ENCODE measurements at regions not wholly inside any gene's neighbourhood (a gene's known extent, or its start where the extent isn't known, plus 50 kb on each side); places are given as distances from the start of the nearest gene placed in this dataset.

GRCh38 chr18:39952816-39953215, 2002.2 kb upstream of the PIK3C3 start:
- Histone ChIP-seq H3K27ac (ENCODE audit: low read depth, low read length) (no peak overlapping the region), H3K36me3 (ENCODE audit: control insufficient read depth, low read length) (no peaks in the 10 kb centered on the region), H3K79me2 (ENCODE audit: control insufficient read depth, low read length) (no peaks in the 10 kb centered on the region), H3K9me2 (replicated peaks; ENCODE audit: control insufficient read depth, low read length) (no peaks in the 10 kb centered on the region), H3K4me3 (ENCODE audit: low read length) (no peak overlapping the region), H3K27me3 (ENCODE audit: control insufficient read depth, low read length) (no peaks in the 10 kb centered on the region), H4K20me1 (ENCODE audit: control insufficient read depth, insufficient read depth, low read depth, low read length) (no peaks in the 10 kb centered on the region), H3K4me2 (ENCODE audit: low read length) (no peak overlapping the region), H3F3A (ENCODE audit: control insufficient read depth, insufficient read depth) (no peaks in the 10 kb centered on the region), H3K4me1 (ENCODE audit: control insufficient read depth, low read length) (no peaks in the 10 kb centered on the region), H3K9me3 (ENCODE audit: control insufficient read depth, insufficient read depth, low read length) (no peaks in the 10 kb centered on the region)
- TF ChIP-seq EZH2phosphoT487 (IDR thresholded peaks at IDR 0.05; ENCODE audit: borderline replicate concordance, low read length) (no peak), CTCF (IDR thresholded peaks at IDR 0.05; ENCODE audit: low read depth, low read length, poor library complexity, severe bottlenecking) (no peak)

GRCh38 chr18:39951142-39951720, 2003.8 kb upstream of the PIK3C3 start:
- Histone ChIP-seq H4K20me1 (ENCODE audit: control insufficient read depth, insufficient read depth, low read depth, low read length) (no peaks in the 10 kb centered on the region), H3F3A (ENCODE audit: control insufficient read depth, insufficient read depth) (no peaks in the 10 kb centered on the region), H3K79me2 (ENCODE audit: control insufficient read depth, low read length) (no peaks in the 10 kb centered on the region), H3K4me3 (ENCODE audit: low read length) (no peak overlapping the region), H3K9me2 (replicated peaks; ENCODE audit: control insufficient read depth, low read length) (no peaks in the 10 kb centered on the region), H3K9me3 (ENCODE audit: control insufficient read depth, insufficient read depth, low read length) (no peaks in the 10 kb centered on the region), H3K36me3 (ENCODE audit: control insufficient read depth, low read length) (no peaks in the 10 kb centered on the region), H3K4me1 (ENCODE audit: control insufficient read depth, low read length) (no peaks in the 10 kb centered on the region), H3K27me3 (ENCODE audit: control insufficient read depth, low read length) (no peaks in the 10 kb centered on the region), H3K27ac (ENCODE audit: low read depth, low read length) (no peak overlapping the region), H3K4me2 (ENCODE audit: low read length) (no peak overlapping the region)
- TF ChIP-seq CTCF (IDR thresholded peaks at IDR 0.05; ENCODE audit: low read depth, low read length, poor library complexity, severe bottlenecking) (no peak), EZH2phosphoT487 (IDR thresholded peaks at IDR 0.05; ENCODE audit: borderline replicate concordance, low read length) (no peak)

- H3F3A ChIP-seq (ENCODE audit: control insufficient read depth, insufficient read depth): no peaks in the 10 kb centered on the region
- no peaks in the 10 kb centered on the region for H3K9me2 ChIP-seq (replicated peaks; ENCODE audit: control insufficient read depth, low read length)
- no peaks in the 10 kb centered on the region for H4K20me1 ChIP-seq (ENCODE audit: control insufficient read depth, insufficient read depth, low read depth, low read length)
- no peaks in the 10 kb centered on the region for H3K9me3 ChIP-seq (ENCODE audit: control insufficient read depth, insufficient read depth, low read length)
- H3K27me3 ChIP-seq (ENCODE audit: control insufficient read depth, low read length): no peaks in the 10 kb centered on the region
- H3K4me2 ChIP-seq (ENCODE audit: low read length): no peak overlapping the region
- no peak overlapping the region for H3K27ac ChIP-seq (ENCODE audit: low read depth, low read length)
- no peaks in the 10 kb centered on the region for H3K4me1 ChIP-seq (ENCODE audit: control insufficient read depth, low read length)
- H3K79me2 ChIP-seq (ENCODE audit: control insufficient read depth, low read length): no peaks in the 10 kb centered on the region
- no peak overlapping the region for H3K4me3 ChIP-seq (ENCODE audit: low read length)
- H3K36me3 ChIP-seq (ENCODE audit: control insufficient read depth, low read length): no peaks in the 10 kb centered on the region
- TF ChIP-seq EZH2phosphoT487 (IDR thresholded peaks at IDR 0.05; ENCODE audit: borderline replicate concordance, low read length) (no peak), CTCF (IDR thresholded peaks at IDR 0.05; ENCODE audit: low read depth, low read length, poor library complexity, severe bottlenecking) (no peak)
Measured at GRCh38 chr18:39946623-39947061, 2008.4 kb upstream of the PIK3C3 start.

Data from DOHH2 (cell line).